DND-41 (cell line): ENCODE measurements at regions not wholly inside any gene's neighbourhood (a gene's known extent, or its start where the extent isn't known, plus 50 kb on each side); places are given as distances from the start of the nearest gene placed in this dataset.

Experiments
- EZH2 ChIP-seq: IDR thresholded peaks from 3 replicates; pipeline ENCODE4 v1.6.1; 2012; ENCODE audit warnings: borderline replicate concordance, low read depth, mild to moderate bottlenecking, moderate library complexity, low read length, inconsistent platforms; ENCODE audit not compliant: severe bottlenecking
- TF ChIP-seq, protein P1 (sequence below): IDR thresholded peaks from 2 replicates; pipeline ENCODE4 v1.5.1; 2012; ENCODE audit warnings: borderline replicate concordance, low read length, moderate library complexity, mild to moderate bottlenecking; ENCODE audit not compliant: poor library complexity, severe bottlenecking; ENCODE audit errors: extremely low read depth

DNA sequence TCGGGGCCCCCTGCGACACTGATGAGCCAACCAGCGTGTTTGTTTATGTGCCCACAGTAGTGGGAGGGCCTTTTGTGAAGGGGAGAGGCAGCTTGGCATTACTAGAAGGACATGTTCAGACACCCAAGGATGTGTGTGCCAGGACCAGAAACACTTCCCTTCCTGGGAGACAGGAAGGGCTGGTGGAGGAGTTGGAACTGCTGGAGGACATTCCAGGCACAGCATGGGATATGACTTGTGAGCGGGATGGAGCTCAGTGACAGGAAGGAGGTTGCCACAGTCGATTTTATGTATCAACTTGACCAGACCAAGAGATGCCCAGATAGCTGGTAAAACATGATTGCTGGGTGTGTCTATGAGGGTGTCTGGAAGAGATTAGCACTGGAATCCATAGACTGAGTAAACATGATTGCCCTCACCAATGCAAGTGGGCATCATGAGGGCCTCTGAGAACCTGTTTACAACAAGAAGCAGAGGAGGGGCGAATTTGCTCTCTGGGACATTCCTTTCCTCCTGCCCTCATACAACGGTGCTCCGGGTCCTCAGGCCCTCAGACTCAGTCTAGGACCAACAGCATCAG lies 106.4 kb upstream of the TLE3 start:
- TF ChIP-seq, protein P1, sequence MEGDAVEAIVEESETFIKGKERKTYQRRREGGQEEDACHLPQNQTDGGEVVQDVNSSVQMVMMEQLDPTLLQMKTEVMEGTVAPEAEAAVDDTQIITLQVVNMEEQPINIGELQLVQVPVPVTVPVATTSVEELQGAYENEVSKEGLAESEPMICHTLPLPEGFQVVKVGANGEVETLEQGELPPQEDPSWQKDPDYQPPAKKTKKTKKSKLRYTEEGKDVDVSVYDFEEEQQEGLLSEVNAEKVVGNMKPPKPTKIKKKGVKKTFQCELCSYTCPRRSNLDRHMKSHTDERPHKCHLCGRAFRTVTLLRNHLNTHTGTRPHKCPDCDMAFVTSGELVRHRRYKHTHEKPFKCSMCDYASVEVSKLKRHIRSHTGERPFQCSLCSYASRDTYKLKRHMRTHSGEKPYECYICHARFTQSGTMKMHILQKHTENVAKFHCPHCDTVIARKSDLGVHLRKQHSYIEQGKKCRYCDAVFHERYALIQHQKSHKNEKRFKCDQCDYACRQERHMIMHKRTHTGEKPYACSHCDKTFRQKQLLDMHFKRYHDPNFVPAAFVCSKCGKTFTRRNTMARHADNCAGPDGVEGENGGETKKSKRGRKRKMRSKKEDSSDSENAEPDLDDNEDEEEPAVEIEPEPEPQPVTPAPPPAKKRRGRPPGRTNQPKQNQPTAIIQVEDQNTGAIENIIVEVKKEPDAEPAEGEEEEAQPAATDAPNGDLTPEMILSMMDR: no peak
- TF ChIP-seq EZH2: no peak
